Panc1 (cell line): ENCODE measurements at regions not wholly inside any gene's neighbourhood (a gene's known extent, or its start where the extent isn't known, plus 50 kb on each side); places are given as distances from the start of the nearest gene placed in this dataset.

ENCODE experiments used
- POLR2AphosphoS5 ChIP-seq: IDR thresholded peaks from 2 replicates; pipeline ENCODE4 v1.6.1; 2012; ENCODE audit warnings: mild to moderate bottlenecking, low read depth, low read length, moderate library complexity
- REST ChIP-seq, 2 experiments: IDR thresholded peaks; 2 replicates each; pipeline ENCODE4 v1.6.1; 2011 to 2012; ENCODE audit warnings: low read depth in 2 of 2, control low read depth in 1 of 2, low read length in 1 of 2, mild to moderate bottlenecking in 1 of 2, moderate library complexity in 1 of 2; ENCODE audit not compliant: insufficient read depth in 1 of 2
- TF ChIP-seq, protein P1 (sequence below): fragments of 450-650 bp; IDR thresholded peaks from 2 replicates; pipeline ENCODE4 v1.5.1; 2017; ENCODE audit warnings: mild to moderate bottlenecking

DNA sequence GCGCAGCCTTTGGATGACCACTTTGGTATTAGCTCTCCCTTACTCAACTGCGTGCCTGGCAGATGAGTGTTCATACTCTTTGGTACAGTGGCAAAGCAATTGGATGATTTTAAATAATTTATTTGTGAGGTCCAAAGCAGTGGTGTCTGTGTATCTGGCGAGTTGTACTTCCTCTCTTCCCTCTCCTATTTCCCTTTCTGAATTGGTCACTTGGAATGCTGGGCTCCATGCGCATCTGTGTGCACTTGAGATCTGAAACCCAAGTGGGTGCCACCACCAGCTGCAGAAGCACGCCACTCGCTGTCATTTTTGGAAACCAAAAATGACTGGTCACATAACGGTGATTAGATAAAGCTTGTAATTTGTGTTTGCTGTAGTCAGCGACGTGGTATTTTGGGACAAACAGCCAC, 386.0 kb upstream of the KLF4 start:
- no peak for TF ChIP-seq REST (IDR thresholded peaks at IDR 0.05; ENCODE audit: insufficient read depth in 1 of 2, low read depth in 2 of 2, low read length in 1 of 2)
- TF ChIP-seq, protein P1, sequence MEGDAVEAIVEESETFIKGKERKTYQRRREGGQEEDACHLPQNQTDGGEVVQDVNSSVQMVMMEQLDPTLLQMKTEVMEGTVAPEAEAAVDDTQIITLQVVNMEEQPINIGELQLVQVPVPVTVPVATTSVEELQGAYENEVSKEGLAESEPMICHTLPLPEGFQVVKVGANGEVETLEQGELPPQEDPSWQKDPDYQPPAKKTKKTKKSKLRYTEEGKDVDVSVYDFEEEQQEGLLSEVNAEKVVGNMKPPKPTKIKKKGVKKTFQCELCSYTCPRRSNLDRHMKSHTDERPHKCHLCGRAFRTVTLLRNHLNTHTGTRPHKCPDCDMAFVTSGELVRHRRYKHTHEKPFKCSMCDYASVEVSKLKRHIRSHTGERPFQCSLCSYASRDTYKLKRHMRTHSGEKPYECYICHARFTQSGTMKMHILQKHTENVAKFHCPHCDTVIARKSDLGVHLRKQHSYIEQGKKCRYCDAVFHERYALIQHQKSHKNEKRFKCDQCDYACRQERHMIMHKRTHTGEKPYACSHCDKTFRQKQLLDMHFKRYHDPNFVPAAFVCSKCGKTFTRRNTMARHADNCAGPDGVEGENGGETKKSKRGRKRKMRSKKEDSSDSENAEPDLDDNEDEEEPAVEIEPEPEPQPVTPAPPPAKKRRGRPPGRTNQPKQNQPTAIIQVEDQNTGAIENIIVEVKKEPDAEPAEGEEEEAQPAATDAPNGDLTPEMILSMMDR, result no peak
- no peak for TF ChIP-seq POLR2AphosphoS5
